Erythroblast (primary cell): ENCODE measurements at regions not wholly inside any gene's neighbourhood (a gene's known extent, or its start where the extent isn't known, plus 50 kb on each side); places are given as distances from the start of the nearest gene placed in this dataset.

Source experiments
- GATA1 ChIP-seq: IDR thresholded peaks from 2 replicates; pipeline ENCODE4 v1.6.1; 2011; ENCODE audit warnings: low read depth, mild to moderate bottlenecking, control low read depth, low read length, moderate library complexity
- POLR2A ChIP-seq: IDR thresholded peaks from 2 replicates; pipeline ENCODE4 v1.6.1; 2011; ENCODE audit warnings: mild to moderate bottlenecking, low read length

- TF ChIP-seq POLR2A (no peak), GATA1 (no peak)
These were observed 59.6 kb upstream of the C1orf87 start for GRCh38 chr1:60133000-60133673.
